Colonic mucosa (tissue), 4 donors: ENCODE measurements at regions not wholly inside any gene's neighbourhood (a gene's known extent, or its start where the extent isn't known, plus 50 kb on each side); places are given as distances from the start of the nearest gene placed in this dataset.

ENCODE experiments used
- DNase-seq: peaks from one replicate; pipeline ENCODE4 v3.0.0-alpha.2; 2020
- H3K27ac ChIP-seq: fragments of 200-600 bp; one replicate; pipeline ENCODE4 v1.8.0; 2021
- H3K27me3 ChIP-seq: fragments of 200-600 bp; one replicate; pipeline ENCODE4 v1.8.0; 2021
- H3K36me3 ChIP-seq: fragments of 200-600 bp; one replicate; pipeline ENCODE4 v1.8.0; 2021
- H3K4me1 ChIP-seq: fragments of 200-600 bp; one replicate; pipeline ENCODE4 v1.8.0; 2021; ENCODE audit warnings: mild to moderate bottlenecking
- H3K4me3 ChIP-seq: fragments of 200-600 bp; one replicate; pipeline ENCODE4 v1.8.0; 2021
- H3K9ac ChIP-seq, 2 donors: one replicate each; pipeline ENCODE4 v1.7.0; 2013; ENCODE audit warnings: control low read depth in 2 of 2, low read depth in 2 of 2, low read length in 2 of 2
- H3K9me3 ChIP-seq: fragments of 200-600 bp; one replicate; pipeline ENCODE4 v1.8.0; 2021
- intact Hi-C: fragments of 100-400 bp; cut with DNase I; formaldehyde crosslinking; loops from one replicate; pipeline ENCODE4 v1.14.1; 2022
- TF ChIP-seq, protein P1 (sequence below): fragments of 200-600 bp; IDR thresholded peaks from one replicate; pipeline ENCODE4 v1.8.0; 2022; ENCODE audit warnings: antibody characterized with exemption, mild to moderate bottlenecking
- donor health status: healthy.
- donor health status: DM: no; HTN: no; CAD: no.
- donor health status: DM: no; HTN: no; CAD: no.

GRCh38 chr2:103959174-103960128 is 894.5 kb upstream of the POU3F3 start:
- H3K4me1 ChIP-seq = no peaks in the 10 kb centered on the region
- intact Hi-C loops = no loop called here
- no peaks in the 10 kb centered on the region for H3K36me3 ChIP-seq
- H3K9ac ChIP-seq = no peak overlapping the region
- no peaks in the 10 kb centered on the region for H3K9me3 ChIP-seq
- DNase-seq = no peak
- H3K27me3 ChIP-seq = no peaks in the 10 kb centered on the region
- H3K27ac ChIP-seq = no peak overlapping the region
- H3K4me3 ChIP-seq = no peak overlapping the region
- TF ChIP-seq, protein P1, sequence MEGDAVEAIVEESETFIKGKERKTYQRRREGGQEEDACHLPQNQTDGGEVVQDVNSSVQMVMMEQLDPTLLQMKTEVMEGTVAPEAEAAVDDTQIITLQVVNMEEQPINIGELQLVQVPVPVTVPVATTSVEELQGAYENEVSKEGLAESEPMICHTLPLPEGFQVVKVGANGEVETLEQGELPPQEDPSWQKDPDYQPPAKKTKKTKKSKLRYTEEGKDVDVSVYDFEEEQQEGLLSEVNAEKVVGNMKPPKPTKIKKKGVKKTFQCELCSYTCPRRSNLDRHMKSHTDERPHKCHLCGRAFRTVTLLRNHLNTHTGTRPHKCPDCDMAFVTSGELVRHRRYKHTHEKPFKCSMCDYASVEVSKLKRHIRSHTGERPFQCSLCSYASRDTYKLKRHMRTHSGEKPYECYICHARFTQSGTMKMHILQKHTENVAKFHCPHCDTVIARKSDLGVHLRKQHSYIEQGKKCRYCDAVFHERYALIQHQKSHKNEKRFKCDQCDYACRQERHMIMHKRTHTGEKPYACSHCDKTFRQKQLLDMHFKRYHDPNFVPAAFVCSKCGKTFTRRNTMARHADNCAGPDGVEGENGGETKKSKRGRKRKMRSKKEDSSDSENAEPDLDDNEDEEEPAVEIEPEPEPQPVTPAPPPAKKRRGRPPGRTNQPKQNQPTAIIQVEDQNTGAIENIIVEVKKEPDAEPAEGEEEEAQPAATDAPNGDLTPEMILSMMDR = no peak

- Histone ChIP-seq H3K4me3 (no peak overlapping the region), H3K4me1 (no peaks in the 10 kb centered on the region), H3K27ac (no peak overlapping the region), H3K9ac (no peak overlapping the region), H3K36me3 (no peaks in the 10 kb centered on the region), H3K27me3 (no peaks in the 10 kb centered on the region), H3K9me3 (no peaks in the 10 kb centered on the region)
- intact Hi-C loops = no loop called here
- TF ChIP-seq, protein P1 = no peak
- DNase-seq = no peak
Measured at GRCh38 chr2:103960129-103960513, 893.8 kb upstream of the POU3F3 start.

DNA sequence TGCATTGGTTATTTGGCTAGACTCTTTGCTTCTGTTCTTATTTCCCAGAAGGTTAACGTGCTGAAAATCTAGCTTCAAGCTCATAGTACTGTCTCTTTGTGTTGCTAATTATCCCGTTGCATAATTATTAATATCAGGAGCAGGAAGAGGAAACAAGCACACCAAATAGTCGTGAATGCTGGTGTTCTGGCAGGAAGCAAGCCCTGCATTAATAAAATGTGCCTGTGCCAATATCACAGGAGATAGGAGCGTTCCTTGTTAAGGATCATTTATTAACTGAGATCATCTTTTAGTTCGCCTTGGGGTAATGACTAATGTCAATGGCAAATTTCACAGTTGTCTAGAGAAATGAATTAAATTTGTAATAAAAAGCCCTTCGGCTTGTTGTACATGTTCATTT is 893.0 kb upstream of the POU3F3 start:
- H3K36me3 ChIP-seq = no peaks in the 10 kb centered on the region
- no peak overlapping the region for H3K4me3 ChIP-seq

GRCh38 chr2:103961862-103962261 is 892.1 kb upstream of the POU3F3 start:
- Histone ChIP-seq H3K36me3 (no peaks in the 10 kb centered on the region), H3K27ac (no peak overlapping the region), H3K4me3 (no peak overlapping the region), H3K4me1 (no peaks in the 10 kb centered on the region), H3K9ac (no peak overlapping the region), H3K9me3 (no peaks in the 10 kb centered on the region), H3K27me3 (no peaks in the 10 kb centered on the region)
- intact Hi-C loops = no loop called here
- DNase-seq = no peak
- TF ChIP-seq, protein P1 = no peak

More for the DNA sequence above, 893.0 kb upstream of the POU3F3 start:
- Histone ChIP-seq H3K27me3 (no peaks in the 10 kb centered on the region), H3K9ac (no peak overlapping the region), H3K9me3 (no peaks in the 10 kb centered on the region), H3K4me1 (no peaks in the 10 kb centered on the region), H3K27ac (no peak overlapping the region)
- TF ChIP-seq, protein P1 = no peak
- DNase-seq = no peak
- intact Hi-C loops = no loop called here

DNA sequence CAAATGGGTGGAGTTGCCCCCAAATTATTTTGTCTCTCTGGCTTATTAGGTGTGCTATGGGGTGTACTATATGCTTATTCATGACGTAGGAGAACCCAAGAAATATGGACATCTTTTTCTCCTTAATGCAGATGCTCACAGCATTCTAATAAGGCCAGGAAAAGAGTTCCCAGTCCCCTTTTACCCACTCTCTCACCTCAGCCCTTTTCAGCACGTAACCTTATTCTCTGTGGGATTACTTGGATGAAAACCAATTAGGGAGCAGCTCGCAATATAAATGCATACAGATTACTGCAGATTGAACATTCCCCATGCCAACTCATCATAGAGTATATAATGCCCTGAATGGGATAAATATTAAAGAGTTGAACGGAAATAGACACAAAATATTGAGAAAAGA is 891.2 kb upstream of the POU3F3 start:
- H3K4me3 ChIP-seq = no peak overlapping the region
- no peak overlapping the region for H3K9ac ChIP-seq
- H3K4me1 ChIP-seq = no peaks in the 10 kb centered on the region
- H3K36me3 ChIP-seq = no peaks in the 10 kb centered on the region
- H3K27ac ChIP-seq = no peak overlapping the region
- intact Hi-C loops = no loop called here
- no peaks in the 10 kb centered on the region for H3K27me3 ChIP-seq
- DNase-seq = no peak
- H3K9me3 ChIP-seq = no peaks in the 10 kb centered on the region
- TF ChIP-seq, protein P1 = no peak
